ENCODE measurements at regions not wholly inside any gene's neighbourhood (a gene's known extent, or its start where the extent isn't known, plus 50 kb on each side); places are given as distances from the start of the nearest gene placed in this dataset.

- TF ChIP-seq CTCF (IDR thresholded peaks at IDR 0.05) (no peak), POLR2AphosphoS5 (IDR thresholded peaks at IDR 0.05; ENCODE audit: low read depth, low read length) (no peak), SIN3A (IDR thresholded peaks at IDR 0.05; ENCODE audit: borderline replicate concordance, insufficient read depth, low read depth, low read length) (no peak), REST (IDR thresholded peaks at IDR 0.05; ENCODE audit: insufficient read depth in 1 of 2, low read depth in 2 of 2, low read length in 1 of 2) (no peak)
Measured at GRCh38 chr16:64153718-64154117, 968.1 kb downstream of the CDH11 start.
